ENCODE measurements at regions not wholly inside any gene's neighbourhood (a gene's known extent, or its start where the extent isn't known, plus 50 kb on each side); places are given as distances from the start of the nearest gene placed in this dataset.

- no peak for DNase-seq
Observed at GRCh38 chrX:25213611-25214010, 197.8 kb upstream of the ARX start.

- DNase-seq, result no peak
Observed at GRCh38 chrX:25207803-25208475, 192.2 kb upstream of the ARX start.

GRCh38 chrX:25206778-25207177 is 191.0 kb upstream of the ARX start:
- no peak for DNase-seq

GRCh38 chrX:25204182-25204581 is 188.4 kb upstream of the ARX start:
- no peak for DNase-seq

GRCh38 chrX:25202827-25203226 is 187.1 kb upstream of the ARX start:
- DNase-seq, result no peak

- no peak for DNase-seq
Observed at GRCh38 chrX:25198891-25199290, 183.1 kb upstream of the ARX start.

- no peak for DNase-seq
Observed at GRCh38 chrX:25198253-25198652, 182.5 kb upstream of the ARX start.

- no peak for DNase-seq
Observed at GRCh38 chrX:25196221-25196620, 180.5 kb upstream of the ARX start.

- DNase-seq, result peak; percentile 31
Observed at GRCh38 chrX:25191403-25191802, 175.6 kb upstream of the ARX start.

- DNase-seq, result no peak
Observed at GRCh38 chrX:25181775-25182174, 166.0 kb upstream of the ARX start.

GRCh38 chrX:25180242-25180641 is 164.5 kb upstream of the ARX start:
- DNase-seq, result no peak

GRCh38 chrX:25178555-25178954 is 162.8 kb upstream of the ARX start:
- no peak for DNase-seq

GRCh38 chrX:25175743-25176142 is 160.0 kb upstream of the ARX start:
- DNase-seq, result no peak

- DNase-seq, result no peak
Observed at GRCh38 chrX:25175171-25175570, 159.4 kb upstream of the ARX start.

GRCh38 chrX:25166546-25166945 is 150.8 kb upstream of the ARX start:
- DNase-seq, result no peak

GRCh38 chrX:25166145-25166544 is 150.4 kb upstream of the ARX start:
- DNase-seq, result no peak

GRCh38 chrX:25158635-25159034 is 142.9 kb upstream of the ARX start:
- no peak for DNase-seq

GRCh38 chrX:25156832-25157231 is 141.1 kb upstream of the ARX start:
- no peak for DNase-seq

GRCh38 chrX:25156323-25156722 is 140.6 kb upstream of the ARX start:
- no peak for DNase-seq

- DNase-seq, result no peak
Observed at GRCh38 chrX:25154168-25154567, 138.4 kb upstream of the ARX start.

GRCh38 chrX:25151749-25152148 is 136.0 kb upstream of the ARX start:
- no peak for DNase-seq

GRCh38 chrX:25144043-25144940 is 128.5 kb upstream of the ARX start:
- peak; percentile 79 for DNase-seq

- peak; percentile 21 for DNase-seq
Observed at GRCh38 chrX:25143596-25143995, 127.8 kb upstream of the ARX start.

- no peak for DNase-seq
Observed at GRCh38 chrX:25141684-25142083, 125.9 kb upstream of the ARX start.

All from NCI-H82 (cell line).